GM12878 (cell line): ENCODE measurements at regions not wholly inside any gene's neighbourhood (a gene's known extent, or its start where the extent isn't known, plus 50 kb on each side); places are given as distances from the start of the nearest gene placed in this dataset.

Experiments
- ATAC-seq: fragments of 200-7000 bp; cut with Tn5 transposase; 3 replicates; pipeline ENCODE4 v1.9.1; 2020; ENCODE audit warnings: mild to moderate bottlenecking, moderate library complexity
- BruUV-seq: library from RNA; stranded (reverse); fragments of 400-500 nt; replicated peaks from 2 replicates; lab custom pipeline; 2021; lab: Mats Ljungman, UMichigan
- CTCF ChIA-PET: fragments of 300-600 bp; sonication (Branson Sonifier 250); formaldehyde crosslinking; extraction: SDS; loops from one replicate; lab custom pipeline; 2021; ENCODE audit warnings: inconsistent platforms; lab: Yijun Ruan, JAX
- POLR2A ChIA-PET: fragments of 350-600 bp; formaldehyde crosslinking; extraction: SDS; loops from one replicate; lab custom pipeline; 2021; ENCODE audit warnings: inconsistent platforms; lab: Charles Lee
- RAD21 ChIA-PET: fragments of 300-600 bp; sonication (Branson Sonifier 250); formaldehyde crosslinking; loops from one replicate; lab custom pipeline; 2023; ENCODE audit warnings: antibody characterized with exemption; ENCODE audit not compliant: unreplicated experiment; lab: Charles Lee
- SMC1A ChIA-PET: fragments of 300-600 bp; sonication (Branson Sonifier 250); formaldehyde crosslinking; loops from one replicate; lab custom pipeline; 2023; ENCODE audit not compliant: unreplicated experiment, uncharacterized antibody; lab: Charles Lee
- DNase-seq: peaks from one replicate; pipeline ENCODE4 v3.0.0-alpha.2; 2011; ENCODE audit warnings: low read depth, low spot score
- FAIRE-seq: peaks from 3 replicates; lab custom pipeline; 2011; peaks lifted over from hg19 to GRCh38; lab: Jason Lieb, UNC
- H2AFZ ChIP-seq: 2 replicates; pipeline ENCODE4 v1.6.0; 2011; ENCODE audit warnings: low read depth, low read length, control low read depth; ENCODE audit not compliant: control insufficient read depth
- H3K27ac ChIP-seq: 2 replicates; pipeline ENCODE4 v1.5.1; 2011; ENCODE audit warnings: control low read depth; ENCODE audit not compliant: control insufficient read depth, insufficient read depth
- H3K27me3 ChIP-seq, 2 experiments: replicated peaks in 1 of 2; 2 replicates each; pipeline versions ENCODE4 v1.6.0 to v1.6.1; 2011; ENCODE audit warnings: low read length in 1 of 2; ENCODE audit not compliant: control insufficient read depth in 2 of 2, insufficient read depth in 2 of 2
- H3K36me3 ChIP-seq, 2 experiments: 2 replicates each; pipeline ENCODE4 v1.5.1; 2011; ENCODE audit warnings: low read length in 1 of 2; ENCODE audit not compliant: control insufficient read depth in 2 of 2, insufficient read depth in 2 of 2
- H3K4me1 ChIP-seq: 2 replicates; pipeline ENCODE4 v1.6.1; 2011; ENCODE audit warnings: mild to moderate bottlenecking, low read length, moderate library complexity, mixed read lengths; ENCODE audit not compliant: control insufficient read depth, insufficient read depth
- H3K4me2 ChIP-seq: 2 replicates; pipeline ENCODE4 v1.6.0; 2011; ENCODE audit warnings: control low read depth; ENCODE audit not compliant: control insufficient read depth, insufficient read depth
- H3K4me3 ChIP-seq: fragments of 200-600 bp; sonication (generic); 2 replicates; pipeline ENCODE4 v1.5.1; 2016
- H3K79me2 ChIP-seq: 2 replicates; pipeline ENCODE4 v1.6.0; 2011; ENCODE audit warnings: low read length; ENCODE audit not compliant: control insufficient read depth, insufficient read depth
- H3K9ac ChIP-seq: 2 replicates; pipeline ENCODE4 v1.8.0; 2011; ENCODE audit warnings: low read length, control low read depth, mixed read lengths; ENCODE audit not compliant: control insufficient read depth, insufficient read depth
- H3K9me3 ChIP-seq: replicated peaks from 3 replicates; pipeline ENCODE4 v1.5.1; 2011; ENCODE audit warnings: mild to moderate bottlenecking, low read length; ENCODE audit not compliant: control insufficient read depth, insufficient read depth
- H4K20me1 ChIP-seq: 2 replicates; pipeline ENCODE4 v1.6.0; 2011; ENCODE audit not compliant: control insufficient read depth, insufficient read depth
- CHD1 ChIP-seq: IDR thresholded peaks from 2 replicates; pipeline ENCODE4 v1.6.1; 2012; ENCODE audit warnings: low read depth, low read length, improper control_type of control experiment
- FOS ChIP-seq: IDR thresholded peaks from 3 replicates; pipeline ENCODE4 v1.6.1; 2011; ENCODE audit warnings: borderline replicate concordance; ENCODE audit not compliant: insufficient read length; ENCODE audit errors: extremely low read depth
- NFXL1 ChIP-seq: fragments of 450-650 bp; IDR thresholded peaks from 2 replicates; pipeline ENCODE4 v1.6.1; 2017; ENCODE audit warnings: antibody characterized with exemption, mild to moderate bottlenecking, borderline replicate concordance
- NR2C1 ChIP-seq: fragments of 450-650 bp; IDR thresholded peaks from 2 replicates; pipeline ENCODE4 v1.6.1; 2017; ENCODE audit warnings: antibody characterized with exemption, mild to moderate bottlenecking, moderate library complexity
- NR2F1 ChIP-seq: fragments of 450-650 bp; conservative IDR thresholded peaks from 2 replicates; pipeline ENCODE4 v1.6.1; 2017; ENCODE audit warnings: mild to moderate bottlenecking
- PML ChIP-seq: IDR thresholded peaks from 2 replicates; pipeline ENCODE4 v1.6.1; 2012; ENCODE audit warnings: low read length, inconsistent platforms
- POU2F2 ChIP-seq: IDR thresholded peaks from 3 replicates; pipeline ENCODE4 v1.6.1; 2011; ENCODE audit warnings: low read depth, mild to moderate bottlenecking, low read length, borderline replicate concordance
- SMAD1 ChIP-seq: fragments of 450-650 bp; IDR thresholded peaks from 2 replicates; pipeline ENCODE4 v1.6.1; 2018; ENCODE audit warnings: mild to moderate bottlenecking, low read depth; ENCODE audit not compliant: partially characterized antibody
- TAF1 ChIP-seq: IDR thresholded peaks from 2 replicates; pipeline ENCODE4 v1.6.1; 2011; ENCODE audit warnings: mild to moderate bottlenecking, low read depth, low read length, borderline replicate concordance
- TBL1XR1 ChIP-seq: IDR thresholded peaks from 2 replicates; pipeline ENCODE4 v1.6.1; 2012; ENCODE audit warnings: low read depth, low read length, improper control_type of control experiment
- WRNIP1 ChIP-seq: IDR thresholded peaks from 2 replicates; pipeline ENCODE4 v1.6.1; 2011; ENCODE audit warnings: low read depth, low read length, improper control_type of control experiment, borderline replicate concordance
- ZNF217 ChIP-seq: fragments of 450-650 bp; IDR thresholded peaks from 2 replicates; pipeline ENCODE4 v1.6.1; 2017; ENCODE audit warnings: antibody characterized with exemption, mild to moderate bottlenecking
- in situ Hi-C: fragments of 300-500 bp; cut with MboI; formaldehyde crosslinking; loops from 9 replicates; pipeline ENCODE4 v1.14.3; 2018; ENCODE audit warnings: mixed read lengths
- intact Hi-C: fragments of 100-400 bp; cut with micrococcal nuclease; formaldehyde crosslinking; loops from one replicate; pipeline ENCODE4 v1.14.2; 2022; ENCODE audit not compliant: unreplicated experiment
- TF ChIP-seq, protein P1 (sequence below): fragments of 450-650 bp; IDR thresholded peaks from 2 replicates; pipeline ENCODE4 v1.6.1; 2017; ENCODE audit warnings: mild to moderate bottlenecking, moderate library complexity
- TF ChIP-seq, protein P2 (sequence below): fragments of 450-650 bp; IDR thresholded peaks from 2 replicates; pipeline ENCODE4 v1.6.1; 2016; ENCODE audit warnings: mild to moderate bottlenecking

DNA sequence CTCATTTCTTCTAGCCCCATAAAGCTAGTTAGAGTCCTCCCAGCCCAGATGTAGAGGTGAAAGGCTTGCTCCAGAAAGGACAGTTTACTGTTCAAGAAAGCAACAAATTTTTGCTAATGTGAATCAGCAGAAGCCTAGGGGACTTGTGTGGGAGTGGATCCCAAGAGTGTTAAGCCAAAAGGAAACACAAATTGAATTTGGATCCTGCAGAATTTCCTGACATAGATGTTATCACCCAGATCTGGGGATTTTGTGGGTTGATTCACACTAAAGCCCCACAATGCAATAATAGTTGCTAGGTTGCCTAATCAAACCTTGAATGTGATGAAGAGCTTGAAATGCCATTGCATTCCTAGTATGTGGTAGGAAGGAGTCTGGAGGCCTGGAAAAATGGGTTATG lies 135.2 kb upstream of the HS3ST3A1 start:
- no peaks in the 10 kb centered on the region for H3K79me2 ChIP-seq
- no peak overlapping the region for H2AFZ ChIP-seq
- ChIA-PET POLR2A (no interaction called here), CTCF (no interaction called here), SMC1A (no interaction called here), RAD21 (no interaction called here)
- in situ Hi-C loops = no loop called here
- no peak overlapping the region for H3K4me2 ChIP-seq
- no peak overlapping the region for H3K27ac ChIP-seq
- H3K4me1 ChIP-seq = no peaks in the 10 kb centered on the region
- no peak for ATAC-seq
- H3K4me3 ChIP-seq = no peak overlapping the region
- no peak for FAIRE-seq
- DNase-seq = no peak
- no peaks in the 10 kb centered on the region; the same call in 2 of the 3 replicates for H3K9me3 ChIP-seq
- TF ChIP-seq ZNF217 (no peak), SMAD1 (no peak), WRNIP1 (no peak), POU2F2 (no peak), CHD1 (no peak), NFXL1 (no peak), NR2F1 (no peak), TBL1XR1 (no peak), NR2C1 (no peak), TAF1 (no peak), FOS (no peak), PML (no peak)
- TF ChIP-seq, protein P1, sequence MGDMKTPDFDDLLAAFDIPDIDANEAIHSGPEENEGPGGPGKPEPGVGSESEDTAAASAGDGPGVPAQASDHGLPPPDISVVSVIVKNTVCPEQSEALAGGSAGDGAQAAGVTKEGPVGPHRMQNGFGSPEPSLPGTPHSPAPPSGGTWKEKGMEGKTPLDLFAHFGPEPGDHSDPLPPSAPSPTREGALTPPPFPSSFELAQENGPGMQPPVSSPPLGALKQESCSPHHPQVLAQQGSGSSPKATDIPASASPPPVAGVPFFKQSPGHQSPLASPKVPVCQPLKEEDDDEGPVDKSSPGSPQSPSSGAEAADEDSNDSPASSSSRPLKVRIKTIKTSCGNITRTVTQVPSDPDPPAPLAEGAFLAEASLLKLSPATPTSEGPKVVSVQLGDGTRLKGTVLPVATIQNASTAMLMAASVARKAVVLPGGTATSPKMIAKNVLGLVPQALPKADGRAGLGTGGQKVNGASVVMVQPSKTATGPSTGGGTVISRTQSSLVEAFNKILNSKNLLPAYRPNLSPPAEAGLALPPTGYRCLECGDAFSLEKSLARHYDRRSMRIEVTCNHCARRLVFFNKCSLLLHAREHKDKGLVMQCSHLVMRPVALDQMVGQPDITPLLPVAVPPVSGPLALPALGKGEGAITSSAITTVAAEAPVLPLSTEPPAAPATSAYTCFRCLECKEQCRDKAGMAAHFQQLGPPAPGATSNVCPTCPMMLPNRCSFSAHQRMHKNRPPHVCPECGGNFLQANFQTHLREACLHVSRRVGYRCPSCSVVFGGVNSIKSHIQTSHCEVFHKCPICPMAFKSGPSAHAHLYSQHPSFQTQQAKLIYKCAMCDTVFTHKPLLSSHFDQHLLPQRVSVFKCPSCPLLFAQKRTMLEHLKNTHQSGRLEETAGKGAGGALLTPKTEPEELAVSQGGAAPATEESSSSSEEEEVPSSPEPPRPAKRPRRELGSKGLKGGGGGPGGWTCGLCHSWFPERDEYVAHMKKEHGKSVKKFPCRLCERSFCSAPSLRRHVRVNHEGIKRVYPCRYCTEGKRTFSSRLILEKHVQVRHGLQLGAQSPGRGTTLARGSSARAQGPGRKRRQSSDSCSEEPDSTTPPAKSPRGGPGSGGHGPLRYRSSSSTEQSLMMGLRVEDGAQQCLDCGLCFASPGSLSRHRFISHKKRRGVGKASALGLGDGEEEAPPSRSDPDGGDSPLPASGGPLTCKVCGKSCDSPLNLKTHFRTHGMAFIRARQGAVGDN = no peak
- TF ChIP-seq, protein P2, sequence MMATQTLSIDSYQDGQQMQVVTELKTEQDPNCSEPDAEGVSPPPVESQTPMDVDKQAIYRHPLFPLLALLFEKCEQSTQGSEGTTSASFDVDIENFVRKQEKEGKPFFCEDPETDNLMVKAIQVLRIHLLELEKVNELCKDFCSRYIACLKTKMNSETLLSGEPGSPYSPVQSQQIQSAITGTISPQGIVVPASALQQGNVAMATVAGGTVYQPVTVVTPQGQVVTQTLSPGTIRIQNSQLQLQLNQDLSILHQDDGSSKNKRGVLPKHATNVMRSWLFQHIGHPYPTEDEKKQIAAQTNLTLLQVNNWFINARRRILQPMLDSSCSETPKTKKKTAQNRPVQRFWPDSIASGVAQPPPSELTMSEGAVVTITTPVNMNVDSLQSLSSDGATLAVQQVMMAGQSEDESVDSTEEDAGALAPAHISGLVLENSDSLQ = no peak
- H3K36me3 ChIP-seq = no peaks in the 10 kb centered on the region
- no peak overlapping the region for H3K9ac ChIP-seq
- H4K20me1 ChIP-seq = no peaks in the 10 kb centered on the region
- no TSS peak for BruUV-seq
- intact Hi-C loops = no loop called here
- no peaks in the 10 kb centered on the region for H3K27me3 ChIP-seq
